ENCODE measurements at regions not wholly inside any gene's neighbourhood (a gene's known extent, or its start where the extent isn't known, plus 50 kb on each side); places are given as distances from the start of the nearest gene placed in this dataset.

GRCh38 chr11:42444406-42444805 lies 867.4 kb upstream of the API5 start:
- TF ChIP-seq, protein P1, sequence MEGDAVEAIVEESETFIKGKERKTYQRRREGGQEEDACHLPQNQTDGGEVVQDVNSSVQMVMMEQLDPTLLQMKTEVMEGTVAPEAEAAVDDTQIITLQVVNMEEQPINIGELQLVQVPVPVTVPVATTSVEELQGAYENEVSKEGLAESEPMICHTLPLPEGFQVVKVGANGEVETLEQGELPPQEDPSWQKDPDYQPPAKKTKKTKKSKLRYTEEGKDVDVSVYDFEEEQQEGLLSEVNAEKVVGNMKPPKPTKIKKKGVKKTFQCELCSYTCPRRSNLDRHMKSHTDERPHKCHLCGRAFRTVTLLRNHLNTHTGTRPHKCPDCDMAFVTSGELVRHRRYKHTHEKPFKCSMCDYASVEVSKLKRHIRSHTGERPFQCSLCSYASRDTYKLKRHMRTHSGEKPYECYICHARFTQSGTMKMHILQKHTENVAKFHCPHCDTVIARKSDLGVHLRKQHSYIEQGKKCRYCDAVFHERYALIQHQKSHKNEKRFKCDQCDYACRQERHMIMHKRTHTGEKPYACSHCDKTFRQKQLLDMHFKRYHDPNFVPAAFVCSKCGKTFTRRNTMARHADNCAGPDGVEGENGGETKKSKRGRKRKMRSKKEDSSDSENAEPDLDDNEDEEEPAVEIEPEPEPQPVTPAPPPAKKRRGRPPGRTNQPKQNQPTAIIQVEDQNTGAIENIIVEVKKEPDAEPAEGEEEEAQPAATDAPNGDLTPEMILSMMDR (IDR thresholded peaks at IDR 0.05; ENCODE audit: low read depth, low read length, poor library complexity, severe bottlenecking) = no peak
- TF ChIP-seq EZH2phosphoT487 (IDR thresholded peaks at IDR 0.05; ENCODE audit: borderline replicate concordance, low read length) = no peak

Measured in DOHH2 (cell line).